ENCODE measurements at regions not wholly inside any gene's neighbourhood (a gene's known extent, or its start where the extent isn't known, plus 50 kb on each side); places are given as distances from the start of the nearest gene placed in this dataset.

- TF ChIP-seq GTF2F1 (IDR thresholded peaks at IDR 0.05; ENCODE audit: borderline replicate concordance, low read depth, low read length) (no peak), EZH2 (IDR thresholded peaks at IDR 0.05; ENCODE audit: low read depth, low read length, severe bottlenecking) (no peak), ATF3 (IDR thresholded peaks at IDR 0.05; ENCODE audit: insufficient read depth, low read depth, low read length) (no peak), CHD1 (IDR thresholded peaks at IDR 0.05; ENCODE audit: low read depth, low read length) (no peak), TBP (IDR thresholded peaks at IDR 0.05; ENCODE audit: low read depth, low read length) (no peak), HDAC6 (IDR thresholded peaks at IDR 0.05; ENCODE audit: low read depth, low read length) (no peak), CTCF (IDR thresholded peaks at IDR 0.05; ENCODE audit: control extremely low read depth in 1 of 3, insufficient read depth in 1 of 3, low read depth in 1 of 3, low read length in 3 of 3) (no peak), POLR2A (IDR thresholded peaks at IDR 0.05; ENCODE audit: control extremely low read depth in 1 of 2, low read depth in 2 of 2, low read length in 2 of 2) (no peak), EP300 (IDR thresholded peaks at IDR 0.05; ENCODE audit: borderline replicate concordance in 1 of 2, low read depth in 2 of 2, low read length in 2 of 2) (no peak), SP1 (IDR thresholded peaks at IDR 0.05; ENCODE audit: low read depth, low read length) (no peak), ASH2L (IDR thresholded peaks at IDR 0.05; ENCODE audit: low read length) (no peak), RFX5 (IDR thresholded peaks at IDR 0.05; ENCODE audit: borderline replicate concordance, low read depth, low read length) (no peak), CEBPB (IDR thresholded peaks at IDR 0.05; ENCODE audit: low read depth, low read length) (no peak), POLR2AphosphoS5 (IDR thresholded peaks at IDR 0.05; ENCODE audit: low read depth, low read length) (no peak)
Measured at GRCh38 chr11:87901341-87901740, 273.9 kb downstream of the RAB38 start.
